CD4-positive, alpha-beta memory T cell (primary cell): ENCODE measurements at regions not wholly inside any gene's neighbourhood (a gene's known extent, or its start where the extent isn't known, plus 50 kb on each side); places are given as distances from the start of the nearest gene placed in this dataset.

Source experiments
- CTCF ChIA-PET: fragments of 350-600 bp; sonication (Branson Sonifier 250); formaldehyde crosslinking; loops from one replicate; lab custom pipeline; 2021; ENCODE audit warnings: inconsistent platforms; ENCODE audit not compliant: partially characterized antibody; lab: Charles Lee
- POLR2A ChIA-PET: fragments of 350-600 bp; sonication (Branson Sonifier 250); formaldehyde crosslinking; loops from one replicate; lab custom pipeline; 2021; ENCODE audit not compliant: partially characterized antibody; lab: Charles Lee
- DNase-seq, 5 donors: peaks; one replicate each; pipeline versions ENCODE4 v3.0.0 to v3.0.0-alpha.2; 2020 to 2022; ENCODE audit warnings: mixed read lengths in 1 of 5
- H3K27ac ChIP-seq: one replicate; pipeline ENCODE4 v1.7.0; 2013; ENCODE audit warnings: low read depth, low read length
- H3K27me3 ChIP-seq: 2 replicates; pipeline ENCODE4 v1.7.0; 2013; ENCODE audit warnings: mild to moderate bottlenecking, low read length, moderate library complexity; ENCODE audit not compliant: insufficient read depth
- H3K36me3 ChIP-seq: 2 replicates; pipeline ENCODE4 v1.7.0; 2013; ENCODE audit warnings: mild to moderate bottlenecking, low read length, moderate library complexity; ENCODE audit not compliant: insufficient read depth
- H3K4me1 ChIP-seq: 2 replicates; pipeline ENCODE4 v1.7.0; 2013; ENCODE audit warnings: mild to moderate bottlenecking, low read length, moderate library complexity; ENCODE audit not compliant: insufficient read depth
- H3K4me3 ChIP-seq, 2 donors: one replicate each; pipeline ENCODE4 v1.7.0; 2013; ENCODE audit warnings: low read length in 2 of 2, mild to moderate bottlenecking in 1 of 2
- H3K9me3 ChIP-seq, 2 donors: one replicate each; pipeline ENCODE4 v1.7.0; 2013; ENCODE audit warnings: low read length in 2 of 2, control low read depth in 1 of 2; ENCODE audit not compliant: control insufficient read depth in 1 of 2
- H3K27ac Mint-ChIP-seq, 7 donors: one replicate each; pipeline ENCODE4 v1.8.0; 2020 to 2021; ENCODE audit warnings: mixed read lengths in 7 of 7, mild to moderate bottlenecking in 6 of 7, inconsistent platforms in 3 of 7, moderate library complexity in 3 of 7
- H3K27me3 Mint-ChIP-seq, 2 donors: one replicate each; pipeline ENCODE4 v1.8.0; 2020 to 2021; ENCODE audit warnings: mixed read lengths in 2 of 2
- H3K36me3 Mint-ChIP-seq, 2 donors: one replicate each; pipeline ENCODE4 v1.8.0; 2020 to 2021; ENCODE audit warnings: mixed read lengths in 2 of 2, inconsistent platforms in 1 of 2, mild to moderate bottlenecking in 1 of 2
- H3K4me1 Mint-ChIP-seq, 4 donors: one replicate each; pipeline ENCODE4 v1.8.0; 2020 to 2021; ENCODE audit warnings: mixed read lengths in 4 of 4, mild to moderate bottlenecking in 1 of 4
- H3K4me3 Mint-ChIP-seq, 8 donors: one replicate each; pipeline ENCODE4 v1.8.0; 2020 to 2021; ENCODE audit warnings: mixed read lengths in 8 of 8, mild to moderate bottlenecking in 7 of 8, moderate library complexity in 6 of 8, inconsistent platforms in 3 of 8
- H3K9me3 Mint-ChIP-seq, 8 donors: one replicate each; pipeline ENCODE4 v1.8.0; 2020 to 2021; ENCODE audit warnings: mixed read lengths in 8 of 8, mild to moderate bottlenecking in 5 of 8, inconsistent platforms in 3 of 8, moderate library complexity in 1 of 8
- intact Hi-C: fragments of 100-400 bp; cut with micrococcal nuclease; formaldehyde crosslinking; loops from one replicate; pipeline ENCODE4 v1.15.1; 2023

DNA sequence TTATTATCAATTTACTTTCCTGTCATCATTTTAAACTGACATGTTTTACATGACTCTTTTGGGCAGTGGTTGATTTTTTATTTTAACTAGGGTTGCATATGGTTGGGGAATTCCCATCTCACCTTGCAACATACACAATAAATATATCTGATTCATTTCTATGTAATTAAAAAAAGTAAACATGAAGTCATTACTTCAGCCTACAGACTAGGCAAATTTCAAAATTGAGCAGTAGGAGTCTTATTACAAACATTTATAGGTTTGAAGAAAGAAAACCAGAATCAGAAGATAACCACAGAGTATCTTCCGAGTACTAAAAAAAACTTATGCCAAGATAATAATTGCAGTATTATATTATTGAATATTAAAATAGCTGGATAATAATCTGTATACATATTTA lies 377.0 kb upstream of the VRK2 start:
- peaks cover 0 to 6% (median 3%) of the 10 kb centered on the region in 8 donors for H3K9me3 Mint-ChIP-seq
- no peak for DNase-seq
- H3K4me1 Mint-ChIP-seq: no peaks in the 10 kb centered on the region
- no peaks in the 10 kb centered on the region for H3K27me3 Mint-ChIP-seq
- no peaks in the 10 kb centered on the region for H3K9me3 ChIP-seq
- H3K4me3 ChIP-seq: no peak overlapping the region
- H3K36me3 Mint-ChIP-seq: no peaks in the 10 kb centered on the region
- H3K36me3 ChIP-seq: no peaks in the 10 kb centered on the region
- no peak overlapping the region for H3K4me3 Mint-ChIP-seq
- CTCF ChIA-PET: no interaction called here
- H3K27ac ChIP-seq: no peak overlapping the region
- H3K27me3 ChIP-seq: no peaks in the 10 kb centered on the region
- intact Hi-C loops: no loop called here
- no peak overlapping the region for H3K27ac Mint-ChIP-seq
- H3K4me1 ChIP-seq: no peaks in the 10 kb centered on the region
- POLR2A ChIA-PET: no interaction called here

GRCh38 chr2:57674025-57674424 lies 372.6 kb upstream of the VRK2 start:
- no peak overlapping the region for H3K4me3 ChIP-seq
- intact Hi-C loops: no loop called here
- POLR2A ChIA-PET: no interaction called here

GRCh38 chr2:57674743-57675142 lies 371.9 kb upstream of the VRK2 start:
- Mint-ChIP-seq H3K27ac (no peak overlapping the region), H3K27me3 (no peaks in the 10 kb centered on the region), H3K4me1 (no peaks in the 10 kb centered on the region), H3K36me3 (no peaks in the 10 kb centered on the region), H3K4me3 (no peak overlapping the region), H3K9me3 (peaks cover 0 to 2% (median 0%) of the 10 kb centered on the region in 8 donors)
- Histone ChIP-seq H3K27me3 (no peaks in the 10 kb centered on the region), H3K27ac (no peak overlapping the region), H3K36me3 (no peaks in the 10 kb centered on the region), H3K9me3 (no peaks in the 10 kb centered on the region), H3K4me3 (no peak overlapping the region), H3K4me1 (no peaks in the 10 kb centered on the region)
- POLR2A ChIA-PET: no interaction called here
- CTCF ChIA-PET: no interaction called here
- intact Hi-C loops: no loop called here
- no peak for DNase-seq

More at GRCh38 chr2:57674025-57674424, 372.6 kb upstream of the VRK2 start:
- peaks cover 0 to 2% (median 0%) of the 10 kb centered on the region in 8 donors for H3K9me3 Mint-ChIP-seq
- no peak overlapping the region for H3K27ac Mint-ChIP-seq
- Histone ChIP-seq H3K4me1 (no peaks in the 10 kb centered on the region), H3K9me3 (no peaks in the 10 kb centered on the region), H3K27me3 (no peaks in the 10 kb centered on the region), H3K36me3 (no peaks in the 10 kb centered on the region), H3K27ac (no peak overlapping the region)
- no peaks in the 10 kb centered on the region for H3K27me3 Mint-ChIP-seq
- DNase-seq: no peak
- no peaks in the 10 kb centered on the region for H3K4me1 Mint-ChIP-seq
- CTCF ChIA-PET: no interaction called here
- H3K36me3 Mint-ChIP-seq: no peaks in the 10 kb centered on the region
- H3K4me3 Mint-ChIP-seq: no peak overlapping the region

GRCh38 chr2:57677296-57677695 lies 369.3 kb upstream of the VRK2 start:
- Mint-ChIP-seq H3K27me3 (no peaks in the 10 kb centered on the region), H3K4me3 (no peak overlapping the region), H3K4me1 (no peaks in the 10 kb centered on the region), H3K36me3 (no peaks in the 10 kb centered on the region), H3K9me3 (no peaks in the 10 kb centered on the region), H3K27ac (no peak overlapping the region)
- Histone ChIP-seq H3K27me3 (no peaks in the 10 kb centered on the region), H3K9me3 (no peaks in the 10 kb centered on the region), H3K36me3 (no peaks in the 10 kb centered on the region), H3K4me3 (no peak overlapping the region), H3K27ac (no peak overlapping the region), H3K4me1 (no peaks in the 10 kb centered on the region)
- intact Hi-C loops: no loop called here
- POLR2A ChIA-PET: no interaction called here
- no peak for DNase-seq
- CTCF ChIA-PET: no interaction called here

GRCh38 chr2:57681650-57682049 lies 365.0 kb upstream of the VRK2 start:
- H3K36me3 ChIP-seq: no peaks in the 10 kb centered on the region
- no peak overlapping the region for H3K4me3 ChIP-seq
- H3K9me3 Mint-ChIP-seq: peaks cover 0 to 7% (median 2%) of the 10 kb centered on the region in 8 donors
- intact Hi-C loops: no loop called here
- POLR2A ChIA-PET: no interaction called here
- no peaks in the 10 kb centered on the region for H3K9me3 ChIP-seq
- no peak for DNase-seq
- no peak overlapping the region for H3K27ac Mint-ChIP-seq
- no peaks in the 10 kb centered on the region for H3K4me1 Mint-ChIP-seq
- no peak overlapping the region for H3K27ac ChIP-seq
- no peaks in the 10 kb centered on the region for H3K36me3 Mint-ChIP-seq
- no peaks in the 10 kb centered on the region for H3K27me3 Mint-ChIP-seq
- CTCF ChIA-PET: no interaction called here
- no peak overlapping the region for H3K4me3 Mint-ChIP-seq
- no peaks in the 10 kb centered on the region for H3K4me1 ChIP-seq
- no peaks in the 10 kb centered on the region for H3K27me3 ChIP-seq

GRCh38 chr2:57685032-57685431 lies 361.6 kb upstream of the VRK2 start:
- intact Hi-C loops: no loop called here
- CTCF ChIA-PET: no interaction called here
- H3K4me3 Mint-ChIP-seq: no peak overlapping the region

GRCh38 chr2:57692395-57692794 lies 354.2 kb upstream of the VRK2 start:
- Histone ChIP-seq H3K4me3 (no peak overlapping the region), H3K4me1 (no peaks in the 10 kb centered on the region), H3K27me3 (no peaks in the 10 kb centered on the region), H3K9me3 (no peaks in the 10 kb centered on the region), H3K27ac (no peak overlapping the region), H3K36me3 (no peaks in the 10 kb centered on the region)
- H3K9me3 Mint-ChIP-seq: peaks cover 3 to 42% (median 13%) of the 10 kb centered on the region in 8 donors
- no peaks in the 10 kb centered on the region for H3K36me3 Mint-ChIP-seq
- ChIA-PET POLR2A (no interaction called here), CTCF (no interaction called here)
- DNase-seq: no peak
- no peak overlapping the region for H3K27ac Mint-ChIP-seq
- no peaks in the 10 kb centered on the region for H3K27me3 Mint-ChIP-seq
- H3K4me3 Mint-ChIP-seq: no peak overlapping the region
- no peaks in the 10 kb centered on the region for H3K4me1 Mint-ChIP-seq
- intact Hi-C loops: no loop called here

More at GRCh38 chr2:57685032-57685431, 361.6 kb upstream of the VRK2 start:
- H3K9me3 ChIP-seq: no peaks in the 10 kb centered on the region
- peaks cover 0 to 27% (median 10%) of the 10 kb centered on the region in 8 donors for H3K9me3 Mint-ChIP-seq
- H3K36me3 Mint-ChIP-seq: no peaks in the 10 kb centered on the region
- POLR2A ChIA-PET: no interaction called here
- DNase-seq: no peak
- H3K27ac Mint-ChIP-seq: no peak overlapping the region
- H3K4me1 Mint-ChIP-seq: no peaks in the 10 kb centered on the region
- H3K27ac ChIP-seq: no peak overlapping the region
- H3K27me3 Mint-ChIP-seq: no peaks in the 10 kb centered on the region
- H3K4me3 ChIP-seq: no peak overlapping the region
- no peaks in the 10 kb centered on the region for H3K36me3 ChIP-seq
- H3K4me1 ChIP-seq: no peaks in the 10 kb centered on the region
- H3K27me3 ChIP-seq: no peaks in the 10 kb centered on the region

DNA sequence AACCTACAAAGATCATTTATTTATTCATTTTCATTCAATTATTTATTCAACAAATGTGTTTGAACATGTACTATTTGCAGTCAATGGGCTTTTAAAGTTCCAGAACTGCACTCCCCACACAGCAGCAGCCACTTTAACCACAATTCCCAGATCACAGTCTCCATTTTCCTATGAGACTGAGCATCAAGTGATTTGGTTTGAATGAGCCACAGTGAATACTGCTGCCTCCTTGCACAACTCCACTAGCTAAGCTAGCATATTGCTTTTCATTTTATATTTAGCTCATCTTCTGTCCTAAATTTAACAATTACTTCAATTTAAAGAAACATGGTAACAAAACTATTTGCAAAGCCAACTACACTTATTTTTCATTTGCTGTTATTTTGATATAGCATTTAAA lies 353.4 kb upstream of the VRK2 start:
- Mint-ChIP-seq H3K4me1 (no peaks in the 10 kb centered on the region), H3K9me3 (peaks cover 3 to 35% (median 13%) of the 10 kb centered on the region in 8 donors), H3K27ac (no peak overlapping the region), H3K36me3 (no peaks in the 10 kb centered on the region), H3K27me3 (no peaks in the 10 kb centered on the region), H3K4me3 (no peak overlapping the region)
- Histone ChIP-seq H3K9me3 (no peaks in the 10 kb centered on the region), H3K27ac (no peak overlapping the region), H3K27me3 (no peaks in the 10 kb centered on the region), H3K4me3 (no peak overlapping the region), H3K4me1 (no peaks in the 10 kb centered on the region), H3K36me3 (no peaks in the 10 kb centered on the region)
- intact Hi-C loops: no loop called here
- ChIA-PET POLR2A (no interaction called here), CTCF (no interaction called here)
- DNase-seq: no peak
